ENCODE measurements at regions not wholly inside any gene's neighbourhood (a gene's known extent, or its start where the extent isn't known, plus 50 kb on each side); places are given as distances from the start of the nearest gene placed in this dataset.
A peak's percentile ranks its signal among the peaks of the same experiment; 100 is the strongest.
"Not testable (repeated sequence)": the region's sequence is repeated elsewhere in the genome, so short reads cannot be mapped to it uniquely, and the experiment has no call there.

DNA sequence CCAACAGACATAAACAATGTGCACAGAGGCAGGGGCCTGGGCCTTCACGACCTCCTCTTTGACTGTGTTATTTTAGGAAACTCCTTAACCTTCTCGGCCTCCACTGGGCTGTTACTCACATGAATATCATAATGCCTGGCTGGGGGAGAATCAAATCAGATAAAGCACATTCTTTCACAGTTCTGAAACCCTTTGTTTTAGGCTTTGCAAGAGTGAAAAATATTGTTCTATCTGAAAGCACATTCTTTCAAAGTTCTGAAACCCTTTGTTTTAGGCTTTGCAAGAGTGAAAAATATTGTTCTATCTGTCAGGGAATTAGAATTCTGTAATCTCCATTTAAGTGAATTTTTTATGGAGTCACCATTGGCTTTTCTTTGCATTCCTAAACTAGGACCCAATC, 50.7 kb upstream of the SYNDIG1 start:
- DNase-seq (ENCODE audit: low read depth), result no peak

DNA sequence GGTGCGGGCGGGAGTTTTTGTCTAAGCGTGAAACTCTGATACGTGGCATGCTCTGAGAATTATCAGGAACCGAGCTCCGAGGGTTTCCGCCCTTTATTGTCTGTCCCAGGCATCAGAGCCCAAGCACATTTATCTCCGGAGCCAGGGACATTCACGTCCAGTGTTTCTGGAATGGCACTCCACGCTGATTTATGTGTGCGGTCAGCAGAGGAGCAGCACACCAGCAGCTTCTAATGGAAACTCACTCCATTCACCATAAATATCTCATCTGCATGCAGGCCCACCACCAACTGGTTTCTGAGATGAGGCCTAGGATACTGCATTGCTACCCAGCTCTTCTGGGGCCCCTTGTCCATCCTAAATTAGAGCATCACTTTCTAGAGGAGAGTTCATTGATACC, 51.9 kb upstream of the SYNDIG1 start:
- no peak for DNase-seq (ENCODE audit: low read depth)

DNA sequence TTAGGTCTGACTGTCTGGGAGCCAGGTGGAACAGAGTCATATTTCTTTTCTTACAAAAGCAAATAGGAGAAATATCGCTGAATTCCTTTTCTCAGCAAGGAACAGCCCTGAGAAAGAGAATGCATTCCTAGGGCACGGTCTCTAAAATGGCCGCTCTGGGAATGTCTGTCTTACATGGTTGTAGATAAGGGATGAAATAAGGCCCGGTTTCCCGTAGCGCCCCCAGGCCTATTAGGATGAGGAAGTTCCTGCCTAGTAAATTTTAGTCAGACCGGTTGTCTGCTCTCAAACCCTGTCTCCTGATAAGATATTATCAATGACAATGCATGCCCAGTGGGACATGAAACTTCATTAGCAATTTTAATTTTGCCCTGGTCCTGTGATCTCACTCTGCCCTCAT, 54.0 kb upstream of the SYNDIG1 start:
- not testable (repeated sequence) for DNase-seq (ENCODE audit: low read depth)

DNA sequence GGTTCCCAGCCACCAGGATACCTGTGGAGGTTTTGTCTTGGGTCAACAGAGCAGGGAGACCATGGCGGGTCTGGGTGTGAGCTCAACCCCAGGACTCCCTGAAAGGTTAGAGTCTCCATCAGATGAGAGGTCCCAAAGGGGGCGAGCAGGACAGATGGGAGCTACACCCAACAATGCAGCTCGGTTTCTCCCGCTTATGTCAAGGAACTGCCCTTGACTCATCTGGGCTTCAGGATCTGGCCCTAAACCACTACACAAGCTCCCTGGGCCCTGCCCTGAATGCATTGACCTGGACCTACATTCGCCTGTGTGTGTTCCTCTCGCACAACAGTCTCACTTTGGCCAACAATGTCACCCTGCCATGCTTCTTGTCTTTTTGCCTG, 57.6 kb upstream of the SYNDIG1 start:
- no peak for DNase-seq (ENCODE audit: low read depth)

DNA sequence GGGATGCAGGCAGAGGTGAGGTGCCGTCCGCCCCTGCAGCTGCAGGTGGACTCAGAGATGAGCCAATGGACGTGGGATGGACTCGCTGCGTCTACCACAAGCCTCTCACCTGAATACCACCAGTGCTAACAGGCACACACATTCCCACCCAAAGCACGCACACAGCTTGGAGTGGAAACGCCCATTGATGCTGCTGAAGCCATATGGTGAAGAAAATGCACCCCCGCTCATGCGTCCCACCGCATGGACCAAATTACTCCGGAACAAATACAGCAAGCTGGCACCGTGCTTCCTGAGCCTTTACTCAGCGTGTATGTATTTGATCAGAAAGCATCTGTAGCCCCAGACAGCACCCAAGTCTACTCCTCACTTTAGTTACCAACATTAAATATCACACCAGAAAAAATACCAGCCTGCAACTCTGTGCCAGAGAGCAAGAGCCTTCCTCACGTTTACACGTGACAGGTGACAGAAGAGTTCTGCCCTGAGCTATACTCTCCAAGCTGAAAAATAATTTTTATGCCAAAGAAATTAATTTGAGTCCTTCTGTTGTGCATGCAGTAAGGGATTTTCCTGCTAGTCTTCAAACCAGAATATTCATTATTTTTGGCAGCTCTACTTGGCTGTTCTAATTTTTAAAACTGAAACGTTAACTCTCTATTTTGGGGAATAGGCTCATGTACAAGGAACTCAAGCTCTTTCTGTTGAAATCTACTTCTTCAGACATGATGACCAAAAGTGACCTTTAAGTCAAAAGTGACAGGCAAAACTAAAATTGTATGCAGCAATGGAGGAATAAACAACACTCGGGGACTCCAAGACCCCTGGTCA, 58.2 kb upstream of the SYNDIG1 start:
- no peak for DNase-seq (ENCODE audit: low read depth)

DNA sequence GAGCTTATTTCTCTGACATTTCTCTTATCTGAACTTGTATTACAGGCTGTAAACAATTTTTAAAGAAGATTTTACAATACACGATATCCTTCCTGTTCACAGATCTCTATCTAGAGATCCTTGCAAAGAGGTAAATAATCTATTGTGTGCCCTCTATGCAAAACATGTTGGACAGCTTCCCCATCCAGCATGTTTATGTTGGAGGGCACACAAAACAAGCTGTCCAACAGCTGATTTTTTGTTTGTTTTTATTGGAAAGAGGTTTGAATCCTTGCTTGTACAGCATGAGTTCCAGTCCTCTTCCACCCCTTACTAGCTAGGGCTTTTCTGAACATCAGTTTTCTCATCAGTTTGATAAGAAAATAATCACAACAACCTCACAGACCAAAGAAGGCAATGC, 62.3 kb upstream of the SYNDIG1 start:
- no peak for DNase-seq (ENCODE audit: low read depth)

DNA sequence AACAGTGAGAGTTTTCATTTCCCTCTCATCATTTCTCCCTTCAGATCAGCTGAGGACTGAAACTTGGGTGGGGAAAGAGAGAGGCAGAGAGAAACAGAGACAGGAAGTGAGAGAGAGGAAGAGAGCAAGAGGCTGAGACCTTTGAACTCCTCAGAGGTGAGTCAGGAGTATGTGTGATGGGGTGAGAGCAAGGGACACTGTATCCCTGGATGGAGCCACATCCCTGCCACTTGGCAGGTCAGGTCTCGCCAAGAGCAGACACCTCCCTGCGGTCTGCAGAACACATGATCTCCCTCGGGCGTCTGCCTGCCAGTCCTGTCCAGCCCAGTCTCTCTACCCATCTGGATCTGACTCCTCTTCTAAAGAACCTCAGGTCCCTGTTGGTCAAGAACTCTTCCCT, 62.7 kb upstream of the SYNDIG1 start:
- DNase-seq (ENCODE audit: low read depth), result no peak

DNA sequence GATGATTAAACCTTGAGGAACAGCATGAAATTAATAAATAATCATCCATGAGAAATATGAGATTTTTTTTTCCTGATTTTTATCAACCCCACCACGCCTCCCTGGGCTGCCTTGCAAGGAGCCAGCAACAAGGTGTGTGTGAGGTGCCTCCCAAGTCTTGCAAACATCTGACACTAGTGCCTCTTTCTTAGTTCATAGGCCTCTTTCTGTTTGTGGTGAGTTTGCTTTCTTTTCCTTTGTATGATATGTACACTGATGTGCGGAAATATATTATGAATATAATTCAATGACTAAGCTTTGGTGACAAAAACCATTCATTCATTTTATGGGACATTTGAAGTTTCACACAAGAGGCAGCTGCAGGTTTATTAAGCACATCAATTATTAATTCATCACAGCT, 63.2 kb upstream of the SYNDIG1 start:
- DNase-seq (ENCODE audit: low read depth), result no peak

DNA sequence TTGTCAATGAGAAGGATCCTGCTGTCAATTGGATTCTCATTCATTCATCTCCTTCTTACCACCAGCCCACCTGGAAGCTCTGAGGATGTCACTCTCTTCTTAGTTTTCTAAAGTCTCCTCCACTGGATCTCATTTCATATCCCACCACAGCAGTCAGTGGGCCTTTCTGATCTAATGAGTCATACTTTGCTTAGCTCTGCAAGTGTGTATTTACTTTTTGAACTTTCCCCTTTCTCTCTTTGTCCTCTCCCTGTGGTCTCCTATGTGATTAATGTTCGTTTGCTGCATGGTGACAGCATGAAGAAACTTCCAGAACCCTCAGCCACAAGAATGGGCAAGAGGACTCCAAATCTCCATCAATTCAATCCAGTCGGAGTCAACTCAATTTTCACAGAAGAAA, 63.6 kb upstream of the SYNDIG1 start:
- no peak for DNase-seq (ENCODE audit: low read depth)

DNA sequence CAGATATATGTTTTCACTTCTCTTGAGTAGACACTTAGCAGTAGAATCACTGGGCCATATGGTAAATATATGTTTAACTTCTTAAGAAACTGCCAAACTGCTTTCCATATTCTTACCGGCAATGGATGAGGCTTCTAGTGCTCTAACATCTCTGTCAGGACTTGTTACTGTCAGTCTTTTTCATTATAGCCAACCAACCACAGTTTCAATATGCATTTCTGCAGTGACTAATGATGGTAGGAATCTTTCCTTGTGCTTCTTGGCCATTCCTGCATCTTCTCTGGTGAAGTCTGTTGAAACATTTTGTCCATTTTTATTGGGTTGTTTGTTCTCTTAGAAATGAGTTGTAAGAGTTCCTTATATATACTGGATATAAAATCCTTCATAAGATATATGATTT, 66.0 kb upstream of the SYNDIG1 start:
- no peak for DNase-seq (ENCODE audit: low read depth)

DNA sequence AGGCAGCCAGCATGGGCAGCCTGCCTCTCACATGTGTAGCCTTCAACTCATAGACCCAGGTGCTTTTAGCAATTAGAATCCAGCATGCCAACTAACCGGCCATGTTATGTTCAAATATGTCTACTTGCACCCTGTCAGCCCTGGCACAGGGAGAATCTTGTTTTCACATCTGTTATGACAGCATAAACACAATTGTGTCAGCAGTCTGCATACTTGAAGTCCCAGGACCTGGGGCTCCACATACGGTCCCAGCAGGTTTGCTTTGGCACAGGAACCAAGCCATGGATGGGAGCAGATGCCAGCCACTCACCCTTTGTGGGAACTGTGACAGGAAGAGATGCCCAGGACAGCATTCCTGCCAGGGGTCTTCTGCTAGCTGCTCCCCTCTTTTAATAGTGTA, 67.2 kb upstream of the SYNDIG1 start:
- DNase-seq (ENCODE audit: low read depth), result no peak

DNA sequence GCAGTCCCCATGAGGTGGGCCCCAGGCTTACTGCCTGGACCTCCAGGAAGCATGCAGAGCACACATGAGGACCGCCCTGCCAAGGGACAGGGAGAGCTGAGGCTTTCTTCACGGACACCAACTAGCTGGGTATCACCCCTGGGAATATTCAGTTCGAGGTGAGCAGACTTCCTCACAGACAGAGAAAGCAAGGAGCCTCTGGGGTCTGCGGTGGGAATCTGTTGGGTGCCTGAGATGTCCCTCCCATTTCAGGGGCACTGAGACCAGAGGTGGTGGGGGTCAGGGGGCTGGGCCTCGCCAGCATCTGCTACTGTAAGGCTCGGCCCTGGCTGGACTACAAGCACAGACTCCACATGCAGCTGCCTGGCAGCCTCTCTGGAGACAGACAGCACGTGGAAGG, 74.3 kb upstream of the SYNDIG1 start:
- no peak for DNase-seq (ENCODE audit: low read depth)

DNA sequence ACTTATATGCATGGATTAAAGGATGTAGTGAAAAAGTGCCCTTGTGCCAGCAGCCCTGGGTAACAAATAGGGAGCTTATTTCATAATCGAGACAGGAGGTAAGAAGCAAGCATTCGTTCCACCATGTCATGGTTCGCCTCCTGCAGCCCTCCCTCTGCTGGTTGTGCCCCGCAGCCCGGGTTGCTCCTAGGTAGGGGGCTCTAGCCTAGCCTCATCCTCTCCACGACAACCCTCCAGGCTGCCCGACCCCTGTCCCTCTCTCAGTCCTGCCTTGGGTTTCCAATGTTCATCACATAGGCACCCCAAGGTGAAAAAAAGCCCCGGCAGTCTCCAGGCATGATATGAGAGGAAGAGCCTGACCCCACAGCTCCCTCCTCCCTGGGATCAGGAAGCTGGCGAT, 75.5 kb upstream of the SYNDIG1 start:
- no peak for DNase-seq (ENCODE audit: low read depth)

DNA sequence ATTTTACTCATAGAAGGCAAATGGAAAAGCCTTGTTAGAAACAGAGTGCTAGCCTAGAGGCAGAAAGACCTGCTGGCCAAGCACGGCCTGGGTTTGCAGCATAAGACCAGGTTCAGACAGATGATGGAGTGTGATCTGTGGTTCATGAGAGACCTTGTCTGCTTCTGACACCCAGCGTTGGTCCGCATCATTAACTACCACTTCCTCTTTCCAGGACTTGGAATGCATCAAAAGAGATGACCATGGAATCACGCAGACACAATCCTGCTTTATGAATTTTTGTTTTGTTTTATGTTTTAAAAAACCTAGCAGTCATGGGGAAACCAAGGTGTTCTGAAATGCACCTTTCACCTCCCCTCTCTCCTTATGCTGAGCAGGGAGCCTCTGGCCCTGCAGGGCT, 76.8 kb upstream of the SYNDIG1 start:
- DNase-seq (ENCODE audit: low read depth), result no peak

DNA sequence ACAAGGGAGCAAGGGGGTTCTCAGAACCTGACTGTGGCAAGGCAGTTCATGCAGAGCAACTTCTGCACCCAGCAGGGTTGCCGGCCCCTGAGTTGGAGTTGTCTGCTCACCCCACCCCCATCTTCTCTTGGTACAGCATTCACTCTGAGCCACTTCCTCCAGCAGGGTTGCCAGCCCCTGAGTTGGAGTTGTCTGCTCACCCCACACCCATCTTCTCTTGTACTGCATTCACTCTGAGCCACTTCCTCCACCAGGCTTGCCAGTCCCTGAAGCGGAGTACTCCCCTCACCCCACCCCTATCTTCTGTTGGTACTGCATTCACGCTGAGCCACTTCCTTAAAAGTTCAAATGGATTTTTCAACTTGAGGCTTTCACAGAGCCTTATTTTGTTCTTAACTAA, 79.7 kb upstream of the SYNDIG1 start:
- DNase-seq (ENCODE audit: low read depth), result no peak

DNA sequence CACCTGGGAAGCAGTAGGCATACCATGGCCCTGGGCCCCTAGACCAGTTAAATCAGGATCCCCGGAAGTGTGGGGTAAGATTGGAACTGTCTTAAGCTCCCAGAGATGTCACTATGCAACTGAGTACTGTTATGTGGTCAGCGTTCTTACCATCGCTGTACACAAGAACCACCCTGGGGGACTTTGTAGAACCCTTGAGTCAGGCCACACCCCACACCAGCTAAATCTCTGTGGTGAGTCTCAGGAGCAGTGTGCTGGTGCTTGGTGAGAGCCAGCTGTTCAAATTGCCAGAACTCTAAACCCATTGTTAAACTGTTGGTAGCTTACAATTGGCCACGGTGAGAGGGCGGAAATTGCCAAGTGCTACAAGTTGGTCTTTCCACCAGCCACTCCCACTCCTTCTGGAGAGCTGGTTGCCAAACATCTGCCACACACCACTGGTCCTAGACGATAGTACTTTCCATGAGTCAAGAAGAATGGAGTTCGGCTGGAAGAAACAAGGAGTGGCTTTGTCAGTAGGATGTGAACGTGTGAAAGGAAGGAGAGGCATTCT, 80.5 kb upstream of the SYNDIG1 start:
- no peak for DNase-seq (ENCODE audit: low read depth)

DNA sequence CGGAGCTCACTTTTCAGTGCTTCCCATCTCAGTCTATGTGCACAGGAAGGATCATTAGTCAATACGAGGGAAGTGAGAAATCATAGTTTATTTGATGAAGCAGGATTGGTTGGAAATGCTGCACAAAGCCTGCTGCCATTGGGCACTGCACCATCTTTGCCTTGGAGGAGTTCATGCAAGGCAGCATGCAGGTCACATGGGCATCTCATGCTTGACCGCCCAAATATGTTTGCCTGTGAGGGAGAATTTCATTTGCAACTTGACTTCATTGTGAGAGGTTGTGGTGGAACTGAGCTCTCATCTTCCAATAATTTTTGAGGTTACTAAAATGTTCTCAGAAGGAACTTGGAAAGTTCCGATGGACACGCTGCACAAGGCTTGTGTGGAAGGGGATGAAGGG, 83.9 kb upstream of the SYNDIG1 start:
- no peak for DNase-seq (ENCODE audit: low read depth)

DNA sequence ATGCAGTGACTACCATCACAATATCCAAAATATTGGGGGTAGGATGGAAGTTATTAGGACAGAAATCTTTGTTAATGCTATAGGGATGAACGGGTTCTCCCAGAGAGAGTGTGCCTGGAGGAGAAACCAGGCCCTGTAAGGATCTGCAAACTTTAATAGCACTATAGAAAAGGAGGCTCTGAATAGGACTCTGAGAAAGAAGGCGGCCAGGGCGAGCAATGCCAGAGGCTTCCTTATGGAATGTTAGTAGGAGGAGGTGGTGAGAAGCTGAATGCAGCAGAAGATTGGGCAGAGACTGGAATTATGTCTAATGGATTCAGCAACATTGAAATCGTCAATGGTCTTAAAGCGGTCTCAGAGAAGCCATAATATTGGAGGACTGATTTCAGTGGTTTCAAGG, 84.6 kb upstream of the SYNDIG1 start:
- no peak for DNase-seq (ENCODE audit: low read depth)

DNA sequence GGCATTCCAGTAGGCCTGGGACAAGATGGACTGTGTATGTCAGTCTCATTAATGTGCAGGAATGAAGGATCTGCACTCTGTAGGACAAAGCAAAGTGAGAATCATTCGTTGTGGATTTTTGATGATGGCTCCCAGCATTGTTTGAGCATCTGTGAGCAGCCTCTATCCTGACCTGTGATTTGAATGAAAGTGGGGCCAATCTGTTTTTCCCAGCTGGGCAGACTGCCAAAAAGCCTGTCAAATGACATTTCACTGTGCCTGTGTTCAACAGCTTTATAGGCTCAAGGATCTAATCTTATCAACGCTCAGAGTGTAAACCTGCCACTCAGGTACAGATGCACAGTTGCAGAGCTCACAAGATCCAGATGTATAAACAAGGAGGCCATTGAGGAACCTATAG, 86.7 kb upstream of the SYNDIG1 start:
- DNase-seq (ENCODE audit: low read depth), result no peak

DNA sequence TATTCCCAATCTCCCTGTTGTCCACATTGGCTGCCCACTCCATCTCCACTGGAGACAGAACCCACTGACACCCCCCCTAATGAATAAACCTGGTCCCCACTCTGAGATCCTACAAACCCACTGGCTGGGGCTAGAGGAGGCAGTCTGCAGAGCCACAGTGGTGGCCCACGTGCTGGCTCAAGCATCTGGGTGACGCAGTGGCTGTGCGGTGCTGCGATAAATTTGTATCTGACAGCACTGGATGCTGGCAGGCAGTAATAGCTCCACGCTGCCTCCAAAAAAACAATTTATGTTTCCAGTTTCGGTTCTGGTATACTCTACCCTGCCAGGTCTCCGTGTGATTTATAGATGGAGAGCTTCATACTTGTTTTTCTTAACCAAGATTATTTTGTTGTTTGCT, 87.1 kb upstream of the SYNDIG1 start:
- DNase-seq (ENCODE audit: low read depth), result no peak

DNA sequence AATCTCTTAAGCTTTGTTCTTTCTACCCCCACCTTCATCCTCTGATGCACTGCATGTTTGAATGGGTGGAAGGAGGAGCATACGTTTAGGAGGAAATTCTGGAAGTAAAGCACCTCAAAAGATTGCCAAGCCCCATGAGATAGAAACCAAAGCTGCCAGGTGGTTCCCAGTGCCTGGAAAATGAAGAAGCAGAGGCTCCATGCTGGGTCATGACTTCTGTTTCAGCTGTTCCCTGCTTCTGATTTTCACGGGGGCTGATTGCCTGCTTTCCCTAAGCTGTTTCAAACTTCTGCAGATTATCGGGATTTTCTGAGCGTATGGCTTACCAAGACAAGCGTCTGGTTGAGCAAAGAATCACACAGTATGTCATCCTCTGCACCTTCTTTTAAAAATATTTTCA, 87.5 kb upstream of the SYNDIG1 start:
- DNase-seq (ENCODE audit: low read depth), result no peak

DNA sequence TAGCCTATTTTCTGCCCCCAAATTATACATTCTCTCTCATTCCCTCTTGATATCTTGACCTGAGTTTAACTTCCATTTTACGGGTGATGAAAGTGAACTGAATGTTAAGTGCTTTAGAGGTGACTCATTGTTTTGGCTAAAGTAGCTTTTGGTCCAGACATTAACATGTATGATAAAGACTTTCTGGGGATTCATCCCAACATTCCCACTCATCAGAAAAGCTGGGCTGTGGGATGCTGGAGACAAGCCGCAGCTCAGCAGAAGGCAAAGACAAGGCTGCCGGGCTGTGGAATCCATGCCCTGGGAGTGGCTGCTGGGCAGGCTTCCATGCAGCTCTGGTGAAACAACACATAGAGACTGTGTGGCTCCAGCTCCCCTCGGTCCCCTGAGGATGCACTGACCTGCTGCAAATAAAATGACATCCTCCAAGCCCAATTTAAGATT, 89.9 kb upstream of the SYNDIG1 start:
- peak; percentile 2 for DNase-seq (ENCODE audit: low read depth)

DNA sequence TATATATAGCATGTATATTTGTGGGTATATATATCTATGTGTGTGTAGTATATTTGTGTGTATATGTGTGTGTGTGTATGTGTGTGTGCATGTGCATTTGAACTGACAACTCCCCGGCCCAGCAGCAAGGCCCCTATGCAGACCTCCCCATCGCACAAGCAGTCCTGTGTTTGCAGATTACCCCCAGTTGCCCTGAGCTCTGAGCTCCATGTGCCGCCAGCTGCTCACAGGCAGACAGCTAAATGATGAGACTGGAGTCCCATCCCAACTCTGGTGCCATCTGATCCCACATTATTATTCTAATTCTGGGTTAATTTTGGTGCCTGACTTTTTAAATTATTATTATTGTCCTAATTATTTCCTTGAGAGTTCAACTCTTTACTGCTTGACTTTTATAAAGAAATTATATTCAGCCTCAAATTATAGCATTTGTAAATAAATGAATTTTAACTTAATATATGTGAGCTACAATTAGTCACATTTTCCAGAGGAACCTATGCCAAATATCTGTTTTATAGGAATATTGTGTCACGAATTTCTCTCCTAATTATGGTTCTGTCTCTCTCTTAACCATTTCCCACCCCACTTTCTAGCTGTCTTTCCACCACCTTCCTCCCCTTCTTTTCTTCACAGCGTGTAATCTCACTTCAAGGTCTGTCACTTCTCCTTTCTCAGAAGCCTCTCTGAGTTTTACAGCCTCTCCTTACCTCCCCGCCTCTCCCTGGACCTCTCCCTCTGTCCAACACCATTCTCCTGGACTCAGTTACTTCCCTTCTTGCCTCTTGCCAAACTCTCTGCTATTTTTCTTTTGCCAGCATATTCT, 90.6 kb upstream of the SYNDIG1 start:
- no peak for DNase-seq (ENCODE audit: low read depth)

All from Daoy (cell line).